HepG2 (cell line): ENCODE measurements at regions not wholly inside any gene's neighbourhood (a gene's known extent, or its start where the extent isn't known, plus 50 kb on each side); places are given as distances from the start of the nearest gene placed in this dataset.
"Not testable (repeated sequence)": the region's sequence is repeated elsewhere in the genome, so short reads cannot be mapped to it uniquely, and the experiment has no call there.

ENCODE experiments used
- ATAC-seq: fragments of 200-7000 bp; cut with Tn5 transposase; 3 replicates; pipeline ENCODE4 v1.9.1; 2020; ENCODE audit warnings: mild to moderate bottlenecking, moderate library complexity
- BruUV-seq: library from RNA; stranded (reverse); fragments of 400-500 nt; replicated peaks from 2 replicates; lab custom pipeline; 2021; lab: Mats Ljungman, UMichigan
- CTCF ChIA-PET: fragments of 300-600 bp; formaldehyde crosslinking; extraction: SDS; loops from one replicate; lab custom pipeline; 2021; ENCODE audit warnings: low total read pairs, inconsistent platforms, low intra/inter-chr PET ratio; lab: Yijun Ruan, JAX
- POLR2A ChIA-PET: fragments of 350-600 bp; sonication (Branson Sonifier 250); formaldehyde crosslinking; loops from one replicate; lab custom pipeline; 2020; ENCODE audit warnings: antibody characterized with exemption, inconsistent platforms; lab: Yijun Ruan, JAX
- DNase-seq: peaks from one replicate; pipeline ENCODE4 v3.0.0-alpha.2; 2015; ENCODE audit warnings: low spot score
- FAIRE-seq: peaks from 3 replicates; lab custom pipeline; 2011; peaks lifted over from hg19 to GRCh38; lab: Jason Lieb, UNC
- H2AFZ ChIP-seq: one replicate; pipeline ENCODE4 v1.6.1; 2011; ENCODE audit warnings: low read length, inconsistent platforms
- H3K27ac ChIP-seq: fragments of 300-600 bp; 3 replicates; pipeline ENCODE4 v1.8.0; 2011; ENCODE audit warnings: mixed run types, mild to moderate bottlenecking, mixed read lengths, low read length, inconsistent platforms; ENCODE audit not compliant: insufficient read depth; ENCODE audit errors: extremely low read length
- H3K27me3 ChIP-seq, 2 experiments: fragments of 200-600 bp in 1 of 2; 2 replicates in 1 of 2; 3 replicates in 1 of 2; pipeline versions ENCODE4 v1.6.0 to v1.8.0; 2011; ENCODE audit warnings: low read length in 2 of 2, mild to moderate bottlenecking in 2 of 2, moderate library complexity in 2 of 2, inconsistent platforms in 1 of 2; ENCODE audit not compliant: insufficient read depth in 2 of 2, control insufficient read depth in 1 of 2
- H3K36me3 ChIP-seq, 2 experiments: fragments of 200-600 bp in 1 of 2; replicated peaks in 1 of 2; 2 replicates in 1 of 2; 3 replicates in 1 of 2; pipeline versions ENCODE4 v1.5.1 to v1.8.0; 2011; ENCODE audit warnings: low read length in 2 of 2, inconsistent platforms in 1 of 2; ENCODE audit not compliant: insufficient read depth in 2 of 2, control insufficient read depth in 1 of 2
- H3K4me1 ChIP-seq: 2 replicates; pipeline ENCODE4 v1.5.1; 2012; ENCODE audit warnings: low read length, inconsistent platforms; ENCODE audit not compliant: insufficient read depth
- H3K4me2 ChIP-seq: 2 replicates; pipeline ENCODE4 v1.6.0; 2011; ENCODE audit warnings: low read depth, low read length, inconsistent platforms
- H3K4me3 ChIP-seq, 3 experiments: fragments of 200-600 bp in 1 of 3; sonication (generic), shearing (Covaris generic) in 1 of 3; replicated peaks in 1 of 3; 2 replicates each; pipeline ENCODE4 v1.5.1; 2011 to 2016; ENCODE audit warnings: low read length in 3 of 3, inconsistent platforms in 2 of 3, low read depth in 2 of 3, mild to moderate bottlenecking in 2 of 3, control low read depth in 1 of 3, mixed read lengths in 1 of 3; ENCODE audit not compliant: insufficient read depth in 1 of 3
- H3K79me2 ChIP-seq: one replicate; pipeline ENCODE4 v1.6.1; 2011; ENCODE audit warnings: low read length, inconsistent platforms; ENCODE audit not compliant: insufficient read depth
- H3K9ac ChIP-seq: 2 replicates; pipeline ENCODE4 v1.6.0; 2011; ENCODE audit warnings: mild to moderate bottlenecking, low read depth, low read length, inconsistent platforms; ENCODE audit not compliant: insufficient read depth
- H3K9me3 ChIP-seq: 2 replicates; pipeline ENCODE4 v1.5.1; 2012; ENCODE audit warnings: mild to moderate bottlenecking, low read length
- H4K20me1 ChIP-seq: 2 replicates; pipeline ENCODE4 v1.6.0; 2011; ENCODE audit warnings: inconsistent platforms, mild to moderate bottlenecking, low read length, moderate library complexity; ENCODE audit not compliant: insufficient read depth
- GABPB1 ChIP-seq: IDR thresholded peaks from 2 replicates; pipeline ENCODE4 v1.6.1; 2016; ENCODE audit warnings: mild to moderate bottlenecking, missing genetic modification reagents, moderate library complexity, missing compliant biosample characterization
- HHEX ChIP-seq: IDR thresholded peaks from 2 replicates; pipeline ENCODE4 v1.6.1; 2016; ENCODE audit warnings: control low read depth
- MIER2 ChIP-seq: IDR thresholded peaks from 2 replicates; pipeline ENCODE4 v1.6.1; 2016; ENCODE audit warnings: missing biosample characterization, missing genetic modification reagents
- MTF2 ChIP-seq: sonication (generic); formaldehyde crosslinking; IDR thresholded peaks from 2 replicates; pipeline ENCODE4 v1.5.0; 2020; ENCODE audit warnings: missing genetic modification reagents, borderline replicate concordance
- MZF1 ChIP-seq: sonication (generic); formaldehyde crosslinking; IDR thresholded peaks from 2 replicates; pipeline ENCODE4 v1.8.1; 2023; ENCODE audit warnings: mild to moderate bottlenecking, missing genetic modification reagents, borderline replicate concordance
- RCOR2 ChIP-seq: IDR thresholded peaks from 2 replicates; pipeline ENCODE4 v1.6.1; 2016; ENCODE audit warnings: missing biosample characterization, missing genetic modification reagents
- RFXAP ChIP-seq: sonication (generic); formaldehyde crosslinking; IDR thresholded peaks from 2 replicates; pipeline ENCODE4 v1.4.0; 2020; ENCODE audit warnings: missing genetic modification reagents, borderline replicate concordance
- TOPORS ChIP-seq: sonication (generic); formaldehyde crosslinking; IDR thresholded peaks from 2 replicates; pipeline ENCODE4 v1.8.0; 2023; ENCODE audit warnings: mild to moderate bottlenecking, missing genetic modification reagents
- ZNF121 ChIP-seq: sonication (generic); formaldehyde crosslinking; IDR thresholded peaks from 2 replicates; pipeline ENCODE4 v1.5.0; 2020; ENCODE audit warnings: mild to moderate bottlenecking, missing genetic modification reagents
- ZNF235 ChIP-seq: sonication (generic); formaldehyde crosslinking; IDR thresholded peaks from 2 replicates; pipeline ENCODE4 v1.8.1; 2023; ENCODE audit warnings: mild to moderate bottlenecking, missing genetic modification reagents, borderline replicate concordance
- ZNF274 ChIP-seq: sonication (generic); formaldehyde crosslinking; IDR thresholded peaks from 2 replicates; pipeline ENCODE4 v1.5.1; 2020; ENCODE audit warnings: mild to moderate bottlenecking, missing genetic modification reagents
- ZNF674 ChIP-seq: sonication (generic); formaldehyde crosslinking; IDR thresholded peaks from 2 replicates; pipeline ENCODE4 v1.5.0; 2020; ENCODE audit warnings: low read depth, mild to moderate bottlenecking, missing genetic modification reagents
- ZNF879 ChIP-seq: sonication (generic); formaldehyde crosslinking; IDR thresholded peaks from 2 replicates; pipeline ENCODE4 v1.8.1; 2023; ENCODE audit warnings: missing genetic modification reagents
- WGBS: methylation state at CpG from one replicate; pipeline ENCODE4 v1.1.6; 2017; ENCODE audit warnings: low lambda C conversion rate; 5-methylcytosine and 5-hydroxymethylcytosine counted together
- in situ Hi-C: cut with HindIII; loops from 2 replicates; pipeline ENCODE4 v1.10.0; 2017; ENCODE audit warnings: low pct_unique_long_range_greater_than_20kb; ENCODE audit not compliant: extremely low pct_ligation_motif_present
- intact Hi-C: fragments of 100-400 bp; cut with micrococcal nuclease; formaldehyde crosslinking; loops from one replicate; pipeline ENCODE4 v1.10.0; 2022; ENCODE audit not compliant: unreplicated experiment
- TF ChIP-seq, protein P1 (sequence below): sonication (generic); formaldehyde crosslinking; IDR thresholded peaks from 2 replicates; pipeline ENCODE4 v1.4.0; 2020; ENCODE audit warnings: missing genetic modification reagents, borderline replicate concordance
- TF ChIP-seq, protein P2 (sequence below): sonication (generic); formaldehyde crosslinking; IDR thresholded peaks from 2 replicates; pipeline ENCODE4 v1.8.0; 2022; ENCODE audit warnings: missing genetic modification reagents, low read depth, mild to moderate bottlenecking, borderline replicate concordance

DNA sequence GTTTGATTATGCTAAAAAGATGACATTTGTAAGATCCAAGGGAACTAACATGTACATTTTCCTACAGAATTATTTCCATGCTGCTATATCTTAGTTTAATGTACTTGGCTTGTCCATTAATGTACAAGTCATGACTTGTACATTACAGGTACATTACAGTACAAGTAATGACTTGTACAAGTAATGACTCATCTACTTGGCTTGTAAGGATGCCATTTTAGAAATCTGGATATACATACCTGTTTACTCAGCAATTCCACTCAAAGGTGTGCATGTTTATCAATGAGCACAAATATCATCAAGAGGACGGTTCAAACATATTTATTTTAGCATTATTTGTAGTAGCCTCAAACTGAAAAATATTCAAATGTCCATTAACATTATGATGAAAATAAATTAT lies 87.0 kb upstream of the TRPC4 start:
- Histone ChIP-seq H3K9ac (no peak overlapping the region), H3K27ac (no peak overlapping the region), H2AFZ (no peak overlapping the region), H3K4me1 (no peaks in the 10 kb centered on the region), H3K27me3 (no peaks in the 10 kb centered on the region), H4K20me1 (no peaks in the 10 kb centered on the region), H3K4me2 (no peak overlapping the region), H3K4me3 (no peak overlapping the region), H3K36me3 (no peaks in the 10 kb centered on the region), H3K79me2 (no peaks in the 10 kb centered on the region), H3K9me3 (no peaks in the 10 kb centered on the region)
- CTCF ChIA-PET = no interaction called here
- FAIRE-seq (no peak), ATAC-seq (no peak), DNase-seq (no peak)
- no peak for TF ChIP-seq MIER2 (CRISPR knock-in tag)
- TF ChIP-seq, protein P1, sequence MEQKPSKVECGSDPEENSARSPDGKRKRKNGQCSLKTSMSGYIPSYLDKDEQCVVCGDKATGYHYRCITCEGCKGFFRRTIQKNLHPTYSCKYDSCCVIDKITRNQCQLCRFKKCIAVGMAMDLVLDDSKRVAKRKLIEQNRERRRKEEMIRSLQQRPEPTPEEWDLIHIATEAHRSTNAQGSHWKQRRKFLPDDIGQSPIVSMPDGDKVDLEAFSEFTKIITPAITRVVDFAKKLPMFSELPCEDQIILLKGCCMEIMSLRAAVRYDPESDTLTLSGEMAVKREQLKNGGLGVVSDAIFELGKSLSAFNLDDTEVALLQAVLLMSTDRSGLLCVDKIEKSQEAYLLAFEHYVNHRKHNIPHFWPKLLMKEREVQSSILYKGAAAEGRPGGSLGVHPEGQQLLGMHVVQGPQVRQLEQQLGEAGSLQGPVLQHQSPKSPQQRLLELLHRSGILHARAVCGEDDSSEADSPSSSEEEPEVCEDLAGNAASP (CRISPR knock-in tag) = no peak
- TF ChIP-seq, protein P2, sequence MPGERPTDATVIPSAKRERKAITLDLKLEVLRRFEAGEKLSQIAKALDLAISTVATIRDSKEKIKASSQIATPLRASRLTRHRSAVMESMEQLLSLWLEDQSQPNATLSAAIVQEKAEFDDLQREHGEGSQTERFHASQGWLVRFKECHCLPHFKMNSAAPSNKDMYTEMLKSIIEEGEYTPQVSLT (CRISPR knock-in tag) = no peak
- TF ChIP-seq ZNF274 (CRISPR knock-in tag) = no peak
- no peak for TF ChIP-seq ZNF235
- no peak for TF ChIP-seq ZNF879
- no peak for TF ChIP-seq GABPB1 (CRISPR knock-in tag)
- TF ChIP-seq ZNF121 = no peak
- no peak for TF ChIP-seq HHEX (CRISPR knock-in tag)
- TF ChIP-seq ZNF674 = no peak
- TF ChIP-seq RFXAP (CRISPR knock-in tag) = no peak
- no peak for TF ChIP-seq RCOR2 (CRISPR knock-in tag)
- TF ChIP-seq MZF1 (CRISPR knock-in tag) = no peak
- TF ChIP-seq MTF2 = no peak
- no peak for TF ChIP-seq TOPORS
- 0% methylated on average over 1 of the region's 1 CpG for WGBS
- no TSS peak for BruUV-seq
- POLR2A ChIA-PET = no interaction called here
- intact Hi-C loops (no loop called here), in situ Hi-C loops (no loop called here)

DNA sequence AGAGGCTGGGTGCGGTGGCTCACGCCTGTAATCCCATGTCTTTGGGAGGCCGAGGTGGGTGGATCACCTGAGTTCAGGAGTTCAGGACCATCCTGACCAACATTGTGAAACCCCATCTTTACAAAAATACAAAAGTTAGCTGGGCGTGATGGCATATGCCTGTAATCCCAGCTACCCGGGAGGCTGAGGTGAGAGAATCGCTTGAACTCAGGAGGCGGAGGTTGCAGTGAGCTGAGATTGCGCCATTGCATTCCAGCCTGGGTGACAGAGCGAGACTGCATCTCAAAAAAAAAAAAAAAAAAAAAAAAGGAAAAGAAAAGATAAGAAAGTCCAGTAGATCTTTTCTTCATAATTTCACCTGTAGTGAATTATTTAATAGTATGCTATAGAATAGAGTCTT lies 85.0 kb upstream of the TRPC4 start:
- intact Hi-C loops, H3K9ac ChIP-seq, H3K9me3 ChIP-seq, H4K20me1 ChIP-seq, ATAC-seq, POLR2A ChIA-PET, H3K27me3 ChIP-seq, H2AFZ ChIP-seq, in situ Hi-C loops, FAIRE-seq, H3K4me1 ChIP-seq, H3K79me2 ChIP-seq, DNase-seq, BruUV-seq, H3K4me3 ChIP-seq, H3K4me2 ChIP-seq, H3K36me3 ChIP-seq, CTCF ChIA-PET, H3K27ac ChIP-seq: not testable (repeated sequence)
- WGBS = 27% methylated on average over 9 of the region's 9 CpGs
